PC-9 (cell line): ENCODE measurements at regions not wholly inside any gene's neighbourhood (a gene's known extent, or its start where the extent isn't known, plus 50 kb on each side); places are given as distances from the start of the nearest gene placed in this dataset.

Source experiments
- EZH2 ChIP-seq: fragments of 200-600 bp; sonication (generic); IDR thresholded peaks from 2 replicates; pipeline ENCODE4 v1.8.0; 2017; ENCODE audit warnings: antibody characterized with exemption, low read depth
- TF ChIP-seq, protein P1 (sequence below): fragments of 200-600 bp; sonication (generic); conservative IDR thresholded peaks from 2 replicates; pipeline ENCODE4 v1.6.1; 2017; ENCODE audit warnings: mixed run types, antibody characterized with exemption, mild to moderate bottlenecking, moderate library complexity

DNA sequence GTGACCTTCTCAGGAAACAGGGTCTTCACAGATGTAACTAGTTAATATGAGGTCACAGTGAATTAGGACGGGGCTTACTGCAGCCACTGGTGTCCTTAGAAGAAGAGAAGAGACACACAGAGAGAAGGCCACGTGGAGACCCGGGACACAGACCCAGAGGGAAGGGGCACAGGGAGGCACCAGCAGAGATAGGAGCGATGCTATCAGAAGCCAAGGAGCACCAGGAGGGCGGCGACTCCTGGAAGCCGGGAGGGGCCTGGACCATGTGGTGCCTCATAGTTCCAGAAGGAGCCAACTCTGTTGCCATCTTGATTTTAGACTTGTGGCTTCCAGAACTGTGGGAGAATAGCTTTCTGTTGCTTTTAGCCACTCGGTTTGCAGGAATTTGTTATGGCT lies 505.9 kb downstream of the TCERG1L start:
- TF ChIP-seq, protein P1, sequence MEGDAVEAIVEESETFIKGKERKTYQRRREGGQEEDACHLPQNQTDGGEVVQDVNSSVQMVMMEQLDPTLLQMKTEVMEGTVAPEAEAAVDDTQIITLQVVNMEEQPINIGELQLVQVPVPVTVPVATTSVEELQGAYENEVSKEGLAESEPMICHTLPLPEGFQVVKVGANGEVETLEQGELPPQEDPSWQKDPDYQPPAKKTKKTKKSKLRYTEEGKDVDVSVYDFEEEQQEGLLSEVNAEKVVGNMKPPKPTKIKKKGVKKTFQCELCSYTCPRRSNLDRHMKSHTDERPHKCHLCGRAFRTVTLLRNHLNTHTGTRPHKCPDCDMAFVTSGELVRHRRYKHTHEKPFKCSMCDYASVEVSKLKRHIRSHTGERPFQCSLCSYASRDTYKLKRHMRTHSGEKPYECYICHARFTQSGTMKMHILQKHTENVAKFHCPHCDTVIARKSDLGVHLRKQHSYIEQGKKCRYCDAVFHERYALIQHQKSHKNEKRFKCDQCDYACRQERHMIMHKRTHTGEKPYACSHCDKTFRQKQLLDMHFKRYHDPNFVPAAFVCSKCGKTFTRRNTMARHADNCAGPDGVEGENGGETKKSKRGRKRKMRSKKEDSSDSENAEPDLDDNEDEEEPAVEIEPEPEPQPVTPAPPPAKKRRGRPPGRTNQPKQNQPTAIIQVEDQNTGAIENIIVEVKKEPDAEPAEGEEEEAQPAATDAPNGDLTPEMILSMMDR: no peak
- TF ChIP-seq EZH2: no peak
